GM21528 (cell line): ENCODE measurements at regions not wholly inside any gene's neighbourhood (a gene's known extent, or its start where the extent isn't known, plus 50 kb on each side); places are given as distances from the start of the nearest gene placed in this dataset.

Experiments used
- ATAC-seq: cut with Tn5 transposase; IDR thresholded peaks from one replicate; pipeline ENCODE4 v1.9.1; 2021; ENCODE audit warnings: mild to moderate bottlenecking, moderate library complexity; ENCODE audit not compliant: unreplicated experiment, low FRiP score

DNA sequence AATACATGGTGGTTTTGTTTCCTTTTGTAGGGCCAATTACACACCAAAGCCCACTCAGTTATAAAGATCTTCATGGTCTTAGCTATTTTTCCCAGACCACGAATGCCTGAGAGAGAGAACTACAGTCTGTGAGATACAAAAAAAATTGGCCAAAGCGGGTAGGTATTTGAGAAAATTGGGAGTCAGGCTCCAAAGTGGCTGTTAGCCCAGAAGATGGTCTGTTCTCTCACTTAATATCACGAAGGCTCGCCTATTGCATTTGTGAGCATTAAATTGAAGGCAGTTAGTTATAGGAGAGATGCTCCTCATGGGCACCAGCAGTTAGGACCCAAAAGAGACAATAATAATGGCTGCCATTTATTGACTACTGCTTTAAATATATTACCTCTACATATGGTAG lies 342.7 kb downstream of the PLPP3 start:
- no peak for ATAC-seq

DNA sequence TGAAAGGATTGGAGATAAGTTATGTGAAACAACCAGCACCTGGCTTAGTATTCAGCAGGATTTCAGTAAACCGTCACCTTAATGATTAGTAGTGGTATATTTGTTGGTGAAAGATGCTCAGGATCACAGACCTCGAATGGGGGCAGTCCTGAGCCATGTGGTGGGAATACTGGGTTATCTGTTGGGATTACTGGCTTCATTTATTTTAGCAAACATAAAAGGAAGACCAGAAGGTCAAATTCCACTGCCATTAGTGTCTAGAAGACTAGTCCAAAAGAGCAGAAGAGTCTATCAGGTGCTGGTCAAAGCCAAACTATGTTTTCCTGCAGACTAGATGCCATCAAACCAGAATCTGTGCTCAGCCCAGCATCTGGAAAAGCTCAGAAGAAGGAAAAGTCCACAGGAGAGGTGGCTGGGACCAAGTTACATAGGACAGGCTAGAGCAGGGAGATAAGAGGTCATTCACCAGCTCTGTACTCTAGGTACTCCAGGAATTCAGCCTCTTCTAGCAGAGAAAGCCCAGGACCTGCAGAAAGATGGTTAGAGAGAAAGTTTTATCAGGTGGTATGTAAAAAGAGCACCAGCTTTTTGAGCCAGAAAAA lies 343.4 kb downstream of the PLPP3 start:
- ATAC-seq, result no peak

DNA sequence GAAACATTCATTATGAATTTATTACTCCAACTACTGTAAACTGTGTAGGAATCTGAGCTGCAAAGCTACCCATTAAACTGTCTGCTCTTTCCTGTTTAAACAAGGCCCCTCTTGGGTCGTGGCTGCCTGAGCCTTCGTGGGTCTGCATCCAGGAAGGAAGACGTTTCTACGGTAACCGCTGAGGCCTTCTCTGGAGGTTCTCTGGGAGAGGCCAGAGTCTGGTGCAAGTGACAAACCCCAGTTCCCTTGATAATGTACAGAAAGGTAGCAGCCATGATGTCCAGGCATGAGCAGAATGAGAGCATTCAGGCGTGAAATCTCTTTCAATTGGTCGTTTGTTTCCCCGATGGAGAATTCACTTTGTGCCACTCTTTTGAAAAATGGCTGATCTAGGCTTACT lies 350.2 kb downstream of the PLPP3 start:
- ATAC-seq, result no peak

DNA sequence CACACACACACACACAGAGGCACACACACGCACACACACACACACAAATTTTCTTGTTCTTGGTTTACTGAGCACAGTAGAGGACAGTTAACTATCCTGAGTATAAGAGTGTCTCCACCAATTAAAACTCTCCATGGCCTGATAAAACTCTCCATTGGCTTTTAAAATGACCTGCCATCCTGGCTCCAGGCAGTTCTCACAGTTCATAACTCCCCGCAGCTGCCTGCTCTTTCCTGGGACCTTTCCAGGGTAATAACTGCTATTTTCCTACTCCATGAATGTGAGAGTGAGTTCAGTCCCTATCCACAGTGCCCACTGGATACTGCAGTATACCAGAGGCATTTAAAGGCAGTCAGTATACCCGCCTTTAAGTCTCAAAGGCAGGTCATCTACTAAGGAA lies 351.5 kb downstream of the PLPP3 start:
- ATAC-seq, result no peak

DNA sequence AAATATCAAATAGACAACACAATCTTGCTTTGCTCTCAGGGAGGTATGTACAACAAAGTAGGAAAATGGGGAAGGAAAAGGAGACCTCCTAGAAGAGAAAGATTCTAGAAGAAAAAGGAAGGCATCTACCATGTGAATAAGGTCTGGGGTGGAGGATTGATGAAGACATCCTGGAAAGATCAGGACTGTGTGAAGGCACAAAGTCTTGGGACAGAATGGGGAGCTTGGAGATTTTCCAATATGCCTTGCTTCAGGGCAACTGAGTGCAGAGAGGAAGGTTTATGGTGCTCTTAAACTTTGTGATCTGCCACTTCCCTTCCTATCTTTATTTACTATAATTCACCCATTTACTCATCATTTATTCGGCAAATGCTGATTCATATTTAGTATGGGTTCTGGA lies 352.0 kb downstream of the PLPP3 start:
- no peak for ATAC-seq

DNA sequence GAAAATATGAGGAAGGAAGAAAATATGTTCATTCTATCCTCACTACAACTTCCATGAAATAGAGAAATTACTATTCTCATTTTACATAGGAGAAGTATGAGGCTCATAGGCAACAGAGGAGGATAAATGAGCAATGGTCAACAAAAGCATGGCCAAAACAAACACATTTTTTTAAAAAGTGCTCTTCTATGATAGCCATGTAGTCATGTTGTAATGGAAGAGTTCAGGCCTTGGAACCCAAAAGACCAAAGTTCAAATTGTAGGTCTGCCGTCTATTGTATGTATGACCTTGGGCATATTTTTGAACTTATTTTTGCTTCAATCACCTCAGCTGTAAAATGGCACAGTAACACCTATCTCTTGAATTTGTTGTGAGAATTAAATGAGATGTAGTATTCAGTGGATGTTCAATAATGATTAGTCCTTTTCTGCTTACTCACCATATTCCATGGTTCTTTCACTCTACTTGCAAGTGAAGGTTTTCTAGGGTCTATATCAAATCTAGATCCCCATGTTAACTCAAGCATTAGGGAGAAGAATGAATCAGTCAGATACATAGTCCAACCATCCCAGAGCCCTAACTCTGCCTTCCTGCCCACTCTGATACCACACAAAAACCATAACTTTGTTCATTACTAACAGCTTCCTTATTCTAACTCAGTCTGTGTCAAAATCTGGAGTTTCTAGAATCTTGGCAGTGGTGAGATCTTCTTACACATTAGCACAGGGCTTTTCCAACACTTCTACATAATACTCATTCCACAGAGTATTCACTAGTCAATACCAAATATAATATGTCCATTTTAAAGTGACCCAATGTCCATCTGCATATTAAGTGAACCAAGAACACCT lies 353.2 kb downstream of the PLPP3 start:
- ATAC-seq, result no peak

DNA sequence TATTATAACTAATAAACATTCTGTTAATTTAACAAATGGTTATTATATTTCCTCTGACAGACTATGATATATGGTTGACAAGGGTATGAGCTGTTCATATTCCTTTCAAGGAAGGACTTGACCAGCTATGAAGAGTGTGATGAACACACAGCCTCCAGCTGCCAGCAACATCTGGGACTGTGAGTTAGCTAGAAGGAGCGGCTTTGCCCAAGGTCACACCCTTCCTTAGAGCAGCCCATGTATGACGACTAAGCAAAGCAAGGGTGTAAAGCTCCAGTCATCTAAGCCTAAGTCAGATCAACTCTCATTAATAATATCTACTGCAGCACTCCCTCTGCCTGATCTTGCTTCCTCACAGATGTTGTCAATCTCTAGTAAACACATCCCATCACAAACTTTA lies 355.4 kb downstream of the PLPP3 start:
- ATAC-seq, result no peak

DNA sequence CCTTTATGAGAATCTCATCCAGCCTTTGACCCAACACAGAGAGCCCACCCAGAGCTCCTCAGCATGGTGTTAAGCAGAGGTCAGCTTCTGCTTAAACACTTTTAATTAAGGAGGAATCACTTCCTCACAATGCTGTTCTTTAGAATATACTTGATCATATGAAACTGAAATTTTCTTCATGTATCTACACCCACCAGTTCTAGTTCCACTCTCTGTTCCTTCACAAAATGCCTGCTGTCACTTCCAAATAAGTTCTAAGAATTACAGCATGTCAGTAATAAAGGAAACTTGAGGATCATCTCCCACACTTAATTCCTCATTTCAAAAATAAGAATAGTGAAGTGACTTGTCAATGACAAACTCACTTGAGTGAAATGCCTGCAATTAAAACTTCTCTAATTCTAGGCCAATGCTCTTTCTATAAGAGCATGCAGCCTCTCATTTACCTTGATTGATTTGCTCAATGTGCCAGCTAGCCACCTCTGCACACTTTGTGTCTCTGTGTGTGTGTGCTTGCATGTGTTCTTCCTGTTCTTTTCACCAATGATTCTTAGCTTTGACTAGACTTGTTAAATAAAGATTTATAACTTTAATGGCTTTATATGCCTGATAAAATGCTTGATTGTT lies 356.3 kb downstream of the PLPP3 start:
- no peak for ATAC-seq

DNA sequence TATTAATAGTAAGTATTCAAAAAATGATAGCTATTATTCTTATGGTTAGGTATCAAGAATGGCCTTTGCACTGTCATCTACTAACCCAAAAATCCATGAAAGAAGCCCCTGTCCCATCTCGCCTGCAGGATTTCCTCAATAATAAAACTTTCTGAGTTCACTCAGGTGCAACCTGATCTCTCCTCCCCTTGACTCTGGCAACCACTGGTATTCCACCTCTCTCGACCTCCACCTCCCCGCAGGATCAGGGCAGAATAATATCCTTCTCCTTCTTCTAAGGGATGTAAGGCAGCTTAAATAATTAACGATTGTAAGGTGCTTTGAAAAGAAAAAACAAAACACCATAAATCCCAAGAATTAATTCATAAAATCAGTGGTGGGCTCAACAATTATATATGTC lies 359.3 kb downstream of the PLPP3 start:
- no peak for ATAC-seq

DNA sequence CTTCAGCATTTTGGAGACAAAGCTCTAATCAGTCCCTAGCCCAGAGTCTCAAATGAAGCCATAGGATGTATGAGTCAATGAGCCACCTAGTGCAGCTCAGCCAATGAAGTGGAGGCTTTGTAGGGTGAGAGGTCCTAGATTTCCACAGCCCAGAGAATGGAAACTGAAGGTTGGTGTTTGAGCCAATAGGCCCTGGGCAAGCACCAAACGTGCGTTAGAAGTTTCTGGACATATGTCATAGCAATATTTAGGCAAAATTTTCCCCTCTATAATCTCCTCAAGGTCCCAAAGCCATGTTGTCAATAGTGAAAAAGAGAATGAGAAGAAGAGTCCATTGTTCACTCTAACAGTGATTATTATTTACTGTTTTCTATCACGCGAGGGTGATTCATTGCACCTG lies 361.3 kb downstream of the PLPP3 start:
- no peak for ATAC-seq

DNA sequence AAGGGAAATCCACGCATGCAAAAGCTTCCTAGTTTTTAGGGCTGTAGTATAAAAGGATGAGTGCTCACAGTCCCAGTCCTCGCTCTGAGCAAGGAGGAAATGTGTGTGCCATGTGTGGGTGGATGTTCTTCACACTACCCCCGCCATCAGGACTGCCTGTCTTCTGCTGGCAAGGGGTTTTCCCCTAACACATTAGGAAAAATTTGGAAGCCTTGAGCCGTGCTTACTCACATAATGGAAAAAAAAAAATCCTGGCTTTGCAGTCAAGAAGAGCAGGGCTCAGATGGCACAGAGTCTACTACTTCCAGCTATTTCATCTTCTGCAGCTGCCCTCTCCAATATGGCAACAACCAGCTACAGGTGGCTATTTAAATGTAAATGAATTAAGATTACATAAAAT lies 363.1 kb downstream of the PLPP3 start:
- no peak for ATAC-seq

DNA sequence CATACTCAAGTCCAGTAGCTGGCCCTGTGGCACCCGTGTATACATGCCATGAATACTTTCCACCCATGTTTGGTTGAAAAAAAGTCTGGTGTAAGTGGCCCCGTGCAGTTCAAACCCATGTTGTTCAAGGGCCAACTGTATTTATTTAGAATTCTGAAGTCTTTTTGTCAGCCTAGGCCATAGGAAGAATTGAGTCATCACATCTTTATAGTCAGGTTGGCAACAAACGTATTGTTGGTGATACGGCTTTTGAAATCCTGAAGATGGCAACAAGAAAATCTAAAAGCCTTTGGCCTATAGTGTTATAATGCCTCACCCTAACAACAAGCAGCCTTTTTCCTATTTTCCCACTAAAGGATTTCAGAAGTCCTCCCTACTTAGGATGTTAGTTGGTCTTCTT lies 363.6 kb downstream of the PLPP3 start:
- ATAC-seq, result no peak

DNA sequence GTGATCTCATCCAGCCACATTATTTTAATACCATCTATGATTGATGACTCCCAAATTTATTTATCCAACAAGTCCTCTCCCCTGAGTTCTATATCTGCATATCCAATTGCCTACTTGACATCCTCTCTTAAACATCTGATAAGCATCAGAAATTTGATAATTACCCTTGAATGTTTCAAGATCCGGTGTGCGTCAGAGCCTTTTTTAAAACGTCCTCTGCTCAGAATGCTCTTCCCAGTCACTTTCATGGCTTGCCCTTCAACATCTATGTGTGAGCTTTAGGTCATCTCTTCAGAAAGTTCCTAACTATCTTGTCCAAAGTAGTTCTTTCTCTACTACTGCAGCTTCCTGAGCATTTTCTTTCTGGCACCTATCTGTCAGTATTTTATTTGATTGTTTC lies 364.3 kb downstream of the PLPP3 start:
- no peak for ATAC-seq

DNA sequence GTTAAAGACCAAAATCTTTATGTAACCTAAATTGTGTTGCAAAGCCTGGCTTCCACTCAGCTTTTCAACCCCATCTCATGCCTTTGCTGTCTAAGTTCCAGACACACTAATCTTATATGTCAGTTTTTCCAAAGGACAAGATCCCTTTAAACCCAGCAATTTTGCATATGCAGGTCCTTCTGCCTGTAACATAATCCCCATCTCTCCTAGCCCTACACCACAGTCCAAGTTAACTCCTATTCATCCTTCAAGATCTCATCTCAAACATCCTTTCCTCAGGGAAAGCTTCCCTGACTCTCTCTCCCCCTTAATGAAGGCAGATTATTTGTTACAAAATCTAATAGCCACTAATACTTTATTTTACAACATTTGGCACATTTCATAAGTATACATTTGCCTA lies 366.3 kb downstream of the PLPP3 start:
- ATAC-seq, result no peak

DNA sequence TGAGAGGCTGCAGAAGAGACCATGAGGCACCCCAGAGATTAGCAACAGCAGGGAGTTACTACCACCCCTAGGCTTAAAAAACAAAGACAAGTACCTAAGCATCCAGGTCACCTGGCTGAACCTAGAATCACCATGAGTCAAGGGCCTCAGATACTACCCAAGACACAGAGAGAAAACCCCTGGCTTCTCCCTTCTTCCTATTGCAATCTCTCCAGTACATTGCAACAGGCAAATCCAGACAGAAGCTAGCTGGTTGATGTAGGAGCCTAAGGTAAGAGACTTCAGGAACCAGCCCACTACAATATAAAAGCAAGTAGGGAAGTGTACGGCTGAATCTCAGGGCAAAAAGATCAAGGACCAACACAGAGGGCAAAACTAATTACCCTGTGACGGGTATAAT lies 367.2 kb downstream of the PLPP3 start:
- ATAC-seq, result no peak

DNA sequence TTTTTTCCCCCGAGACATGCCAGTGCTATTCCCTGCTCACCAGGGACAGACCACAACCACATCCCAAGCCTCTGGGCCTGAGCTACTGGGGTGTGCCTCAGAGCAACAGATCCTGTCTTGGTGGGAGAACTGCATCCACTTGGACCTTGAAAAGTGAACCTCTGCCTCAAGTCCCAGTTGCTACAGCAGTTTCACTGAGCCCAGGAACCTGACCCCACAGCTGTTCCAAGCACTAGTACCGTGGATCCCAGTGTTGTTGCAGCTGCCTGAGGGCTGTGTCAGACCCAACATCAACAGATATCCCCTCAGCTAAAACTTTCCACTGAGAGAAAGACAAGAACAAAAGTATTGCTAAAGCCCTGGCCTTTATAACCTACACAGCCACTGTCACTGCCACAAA lies 373.0 kb downstream of the PLPP3 start:
- ATAC-seq, result no peak

DNA sequence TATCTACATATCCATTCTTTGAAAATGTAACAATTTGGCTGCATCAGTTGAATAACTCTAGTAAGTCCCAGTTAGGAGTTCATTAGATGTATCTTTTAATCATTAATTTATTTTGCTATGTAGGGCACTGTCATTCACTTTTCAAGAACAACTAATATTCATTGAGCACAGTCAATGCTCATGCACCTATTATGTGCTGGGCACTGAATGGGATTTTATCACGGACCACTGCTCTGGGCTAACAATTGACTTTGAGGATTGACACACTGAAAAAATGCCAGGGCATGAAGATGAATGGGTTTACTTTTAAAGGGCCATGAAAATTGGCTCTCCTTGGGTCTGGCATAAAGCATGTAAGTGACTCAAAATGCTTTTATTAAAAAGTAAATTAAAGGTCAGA lies 375.2 kb downstream of the PLPP3 start:
- ATAC-seq, result no peak

DNA sequence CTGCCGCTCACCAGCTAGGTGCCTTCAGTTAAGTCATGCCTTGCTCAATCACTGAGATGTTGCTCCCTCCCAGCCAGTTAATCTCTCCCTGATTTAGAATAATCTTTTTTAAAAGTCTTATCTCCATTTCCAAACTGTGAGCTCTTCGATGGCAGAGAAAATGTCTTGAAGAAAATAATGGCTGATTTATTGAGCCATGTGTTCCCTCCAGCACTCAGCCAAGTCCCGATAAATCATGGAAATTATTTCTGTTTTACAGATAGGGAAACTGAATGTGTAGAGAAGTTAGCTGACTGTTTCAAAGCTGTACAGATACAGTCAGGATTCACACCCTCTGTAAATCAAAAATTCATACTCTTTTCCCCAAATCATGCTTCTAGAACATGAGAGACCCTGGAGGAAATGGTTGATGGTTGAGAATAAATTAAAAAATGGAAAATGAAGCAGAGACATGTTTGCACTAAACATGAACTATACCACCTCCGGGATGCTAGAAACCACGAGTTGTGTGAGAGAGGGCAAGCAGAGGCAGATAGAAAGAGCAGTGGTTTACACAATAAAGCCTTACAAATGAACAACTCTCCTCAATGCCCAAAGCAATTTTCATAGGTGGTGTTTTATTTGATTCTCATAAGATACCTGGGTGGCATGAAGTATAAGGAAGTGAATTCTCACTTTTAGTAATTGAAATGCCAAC lies 376.4 kb downstream of the PLPP3 start:
- ATAC-seq, result no peak

DNA sequence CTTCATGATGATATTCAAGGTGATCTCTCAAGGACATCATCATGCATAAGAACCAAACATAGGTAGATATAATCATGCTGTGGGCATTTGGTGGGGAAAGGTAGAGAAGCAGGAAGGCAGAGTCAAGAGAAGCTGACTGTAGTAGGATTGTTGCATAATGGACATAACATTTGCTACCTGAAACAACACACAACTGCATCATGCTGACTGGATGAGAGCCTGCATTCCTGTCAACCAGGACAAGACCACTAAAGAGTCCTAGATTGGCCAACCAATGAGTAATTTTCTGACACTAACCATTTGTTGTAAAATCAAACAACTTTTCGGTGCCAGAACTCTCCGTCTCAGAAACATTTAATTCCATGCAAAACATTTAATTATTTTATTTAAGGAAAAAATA lies 377.2 kb downstream of the PLPP3 start:
- ATAC-seq, result no peak

DNA sequence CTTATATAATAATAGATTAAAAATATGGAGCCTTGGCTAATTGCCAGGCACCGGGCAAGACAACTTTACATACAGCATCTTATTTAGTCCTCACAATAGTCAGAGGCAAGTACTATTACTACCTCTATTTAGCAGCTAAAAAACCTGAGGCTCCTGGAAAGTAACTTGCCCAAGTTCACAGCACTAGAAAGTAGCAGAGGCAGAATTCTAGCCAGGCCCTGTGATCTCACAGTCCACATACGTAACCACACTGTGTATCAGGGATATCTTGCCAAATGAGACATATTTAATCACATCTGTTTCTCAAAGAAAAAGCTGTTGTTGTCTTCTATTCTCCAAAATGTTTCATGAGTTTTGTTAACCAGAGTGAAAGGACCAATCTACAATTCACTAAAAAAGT lies 378.5 kb downstream of the PLPP3 start:
- ATAC-seq, result no peak

DNA sequence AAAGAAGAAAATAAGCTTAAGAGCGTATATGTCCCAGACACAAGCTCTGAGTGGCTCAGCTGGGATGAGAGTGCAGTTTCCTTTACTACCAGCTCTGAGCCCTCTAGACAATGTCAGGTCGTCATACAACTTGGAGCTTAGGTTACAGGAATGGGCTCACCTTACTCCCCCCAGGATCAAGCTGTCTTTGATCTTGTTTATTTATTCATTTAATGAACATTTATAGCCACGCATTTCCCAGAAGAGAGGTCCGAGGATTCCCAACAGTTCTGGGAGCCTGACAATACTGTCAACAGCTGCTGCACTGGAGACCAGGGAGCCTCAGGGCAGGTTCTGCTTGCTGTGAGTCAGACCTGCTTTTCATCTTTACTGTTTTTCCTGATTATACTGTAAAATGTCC lies 378.9 kb downstream of the PLPP3 start:
- no peak for ATAC-seq
